Endothelial cell of umbilical vein (primary cell): ENCODE measurements at regions not wholly inside any gene's neighbourhood (a gene's known extent, or its start where the extent isn't known, plus 50 kb on each side); places are given as distances from the start of the nearest gene placed in this dataset.

Experiments
- BruUV-seq: library from RNA; stranded (reverse); fragments of 400-500 nt; replicated peaks from 2 replicates; lab custom pipeline; 2021; lab: Mats Ljungman, UMichigan
- CTCF ChIA-PET: fragments of 300-600, 350-600 bp; sonication (Branson Sonifier 250); formaldehyde crosslinking; loops from one replicate; lab custom pipeline; 2021; ENCODE audit warnings: antibody characterized with exemption, inconsistent platforms; lab: Charles Lee
- POLR2A ChIA-PET: fragments of 300-600, 350-600 bp; sonication (Branson Sonifier 250); formaldehyde crosslinking; loops from one replicate; lab custom pipeline; 2021; ENCODE audit warnings: antibody characterized with exemption, inconsistent platforms; lab: Charles Lee
- DNase-seq: peaks from one replicate; pipeline ENCODE4 v3.0.0-alpha.2; 2011; ENCODE audit warnings: low read depth, low spot score
- FAIRE-seq: peaks from 2 replicates; lab custom pipeline; 2011; peaks lifted over from hg19 to GRCh38; lab: Jason Lieb, UNC
- H2AFZ ChIP-seq: 2 replicates; pipeline ENCODE4 v1.6.0; 2012; ENCODE audit warnings: low read depth, low read length, control low read depth, inconsistent platforms
- H3K27ac ChIP-seq: 2 replicates; pipeline ENCODE4 v1.5.1; 2011; ENCODE audit warnings: low read depth, mild to moderate bottlenecking, control low read depth, low read length, moderate library complexity; ENCODE audit not compliant: insufficient read depth
- H3K27me3 ChIP-seq, 2 experiments: 2 replicates each; pipeline versions ENCODE4 v1.6.0 to v1.6.1; 2011; ENCODE audit warnings: low read length in 2 of 2, mixed read lengths in 1 of 2; ENCODE audit not compliant: control insufficient read depth in 2 of 2, insufficient read depth in 2 of 2
- H3K36me3 ChIP-seq, 2 experiments: 2 replicates in 1 of 2; 3 replicates in 1 of 2; pipeline ENCODE4 v1.5.1; 2011; ENCODE audit warnings: low read length in 2 of 2, mild to moderate bottlenecking in 1 of 2, moderate library complexity in 1 of 2; ENCODE audit not compliant: control insufficient read depth in 2 of 2, insufficient read depth in 2 of 2; ENCODE audit errors: extremely low read depth in 1 of 2
- H3K4me1 ChIP-seq: 3 replicates; pipeline ENCODE4 v1.5.1; 2011; ENCODE audit warnings: mild to moderate bottlenecking, low read length; ENCODE audit not compliant: control insufficient read depth, insufficient read depth; ENCODE audit errors: extremely low read depth
- H3K4me2 ChIP-seq: 2 replicates; pipeline ENCODE4 v1.6.1; 2011; ENCODE audit warnings: low read length, control low read depth, mixed read lengths; ENCODE audit not compliant: insufficient read depth
- H3K4me3 ChIP-seq, 3 experiments: fragments of 200-600 bp in 1 of 3; sonication (generic), shearing (Covaris generic) in 1 of 3; replicated peaks in 1 of 3; 2 replicates each; pipeline ENCODE4 v1.5.1; 2011 to 2016; ENCODE audit warnings: control low read depth in 3 of 3, low read length in 3 of 3, mild to moderate bottlenecking in 2 of 3, inconsistent platforms in 1 of 3, low read depth in 1 of 3, moderate library complexity in 1 of 3; ENCODE audit not compliant: insufficient read depth in 1 of 3
- H3K79me2 ChIP-seq: 2 replicates; pipeline ENCODE4 v1.6.0; 2012; ENCODE audit warnings: low read length, inconsistent platforms; ENCODE audit not compliant: control insufficient read depth, insufficient read depth
- H3K9ac ChIP-seq: replicated peaks from 2 replicates; pipeline ENCODE3; 2011; ENCODE audit warnings: low read length, control low read depth; ENCODE audit not compliant: insufficient read depth; ENCODE audit errors: extremely low read depth
- H3K9me1 ChIP-seq: replicated peaks from 3 replicates; pipeline ENCODE4 v1.6.0; 2011; ENCODE audit warnings: mild to moderate bottlenecking, low read length; ENCODE audit not compliant: control insufficient read depth, insufficient read depth; ENCODE audit errors: extremely low read depth
- H3K9me3 ChIP-seq: replicated peaks from 2 replicates; pipeline ENCODE4 v1.5.1; 2012; ENCODE audit warnings: low read length, inconsistent platforms; ENCODE audit not compliant: control insufficient read depth, insufficient read depth
- H4K20me1 ChIP-seq: replicated peaks from 2 replicates; pipeline ENCODE3; 2011; ENCODE audit warnings: mild to moderate bottlenecking, low read length; ENCODE audit not compliant: control insufficient read depth, insufficient read depth; ENCODE audit errors: extremely low read depth
- EZH2 ChIP-seq: IDR thresholded peaks from 2 replicates; pipeline ENCODE4 v1.6.1; 2012; ENCODE audit warnings: borderline replicate concordance, low read depth, mild to moderate bottlenecking, moderate library complexity, low read length, inconsistent platforms; ENCODE audit not compliant: severe bottlenecking
- FOS ChIP-seq: IDR thresholded peaks from 2 replicates; pipeline ENCODE4 v1.6.1; 2011; ENCODE audit warnings: mild to moderate bottlenecking, low read length, moderate library complexity, borderline replicate concordance; ENCODE audit not compliant: insufficient read depth
- GATA2 ChIP-seq: IDR thresholded peaks from 2 replicates; pipeline ENCODE4 v1.7.0; 2011; ENCODE audit warnings: low read depth, mild to moderate bottlenecking, moderate library complexity, mixed read lengths, low read length; ENCODE audit not compliant: insufficient read length, insufficient read depth
- JUN ChIP-seq: IDR thresholded peaks from 2 replicates; pipeline ENCODE4 v1.6.1; 2011; ENCODE audit warnings: borderline replicate concordance, low read depth; ENCODE audit not compliant: insufficient read length, insufficient read depth
- MAX ChIP-seq: IDR thresholded peaks from 2 replicates; pipeline ENCODE4 v1.6.1; 2011; ENCODE audit not compliant: insufficient read depth, insufficient read length
- MYC ChIP-seq: IDR thresholded peaks from one replicate; pipeline ENCODE4 v1.6.1; 2011; ENCODE audit warnings: mild to moderate bottlenecking, low read depth, low read length
- POLR2A ChIP-seq: IDR thresholded peaks from 2 replicates; pipeline ENCODE4 v1.6.1; 2012; ENCODE audit warnings: low read depth, mild to moderate bottlenecking, control low read depth, low read length
- POLR2AphosphoS5 ChIP-seq: IDR thresholded peaks from 2 replicates; pipeline ENCODE4 v1.6.1; 2012; ENCODE audit warnings: low read depth, mild to moderate bottlenecking, control low read depth, low read length, moderate library complexity; ENCODE audit not compliant: insufficient read depth
- dilution Hi-C: fragments of 300-500 bp; cut with MboI; formaldehyde crosslinking; loops from one replicate; pipeline ENCODE4 v1.15.0; 2019; ENCODE audit warnings: low sequenced_read_pairs; ENCODE audit not compliant: extremely low pct_ligation_motif_present
- intact Hi-C: fragments of 100-400 bp; cut with micrococcal nuclease; formaldehyde crosslinking; loops from one replicate; pipeline ENCODE4 v1.10.0; 2022
- TF ChIP-seq, protein P1 (sequence below), 2 donors: IDR thresholded peaks; 1 replicate in 1 of 2; 2 replicates in 1 of 2; pipeline ENCODE4 v1.5.1; 2011; ENCODE audit warnings: low read length in 2 of 2, mild to moderate bottlenecking in 2 of 2, moderate library complexity in 2 of 2, control low read depth in 1 of 2, inconsistent platforms in 1 of 2, low read depth in 1 of 2; ENCODE audit not compliant: insufficient read depth in 1 of 2; ENCODE audit errors: extremely low read depth in 1 of 2

GRCh38 chr2:37583867-37584266 is 87.6 kb downstream of the CDC42EP3 start:
- H3K4me3 ChIP-seq: no peak overlapping the region
- no peaks in the 10 kb centered on the region for H3K36me3 ChIP-seq
- H3K27me3 ChIP-seq: no peaks in the 10 kb centered on the region
- peak overlapping the region; percentile 2 for H3K9ac ChIP-seq
- no peaks in the 10 kb centered on the region for H3K9me1 ChIP-seq
- TF ChIP-seq MAX: no peak
- TF ChIP-seq POLR2AphosphoS5: no peak
- no peak for TF ChIP-seq GATA2
- TF ChIP-seq, protein P1, sequence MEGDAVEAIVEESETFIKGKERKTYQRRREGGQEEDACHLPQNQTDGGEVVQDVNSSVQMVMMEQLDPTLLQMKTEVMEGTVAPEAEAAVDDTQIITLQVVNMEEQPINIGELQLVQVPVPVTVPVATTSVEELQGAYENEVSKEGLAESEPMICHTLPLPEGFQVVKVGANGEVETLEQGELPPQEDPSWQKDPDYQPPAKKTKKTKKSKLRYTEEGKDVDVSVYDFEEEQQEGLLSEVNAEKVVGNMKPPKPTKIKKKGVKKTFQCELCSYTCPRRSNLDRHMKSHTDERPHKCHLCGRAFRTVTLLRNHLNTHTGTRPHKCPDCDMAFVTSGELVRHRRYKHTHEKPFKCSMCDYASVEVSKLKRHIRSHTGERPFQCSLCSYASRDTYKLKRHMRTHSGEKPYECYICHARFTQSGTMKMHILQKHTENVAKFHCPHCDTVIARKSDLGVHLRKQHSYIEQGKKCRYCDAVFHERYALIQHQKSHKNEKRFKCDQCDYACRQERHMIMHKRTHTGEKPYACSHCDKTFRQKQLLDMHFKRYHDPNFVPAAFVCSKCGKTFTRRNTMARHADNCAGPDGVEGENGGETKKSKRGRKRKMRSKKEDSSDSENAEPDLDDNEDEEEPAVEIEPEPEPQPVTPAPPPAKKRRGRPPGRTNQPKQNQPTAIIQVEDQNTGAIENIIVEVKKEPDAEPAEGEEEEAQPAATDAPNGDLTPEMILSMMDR (IDR thresholded peaks at IDR 0.05; ENCODE audit: extremely low read depth in 1 of 2, insufficient read depth in 1 of 2, low read depth in 1 of 2, low read length in 2 of 2): no peak
- peak; percentile 83 for TF ChIP-seq FOS
- TF ChIP-seq JUN: peak; percentile 78
- no peak for TF ChIP-seq MYC
- no peak for TF ChIP-seq EZH2
- no peak for TF ChIP-seq POLR2A
- ChIA-PET CTCF (interaction anchor here (0.9 to 6.6 kb wide), 4 partner anchors 30 to 294 kb away, joined by 3 to 33 read pairs (median 6); no protein-coding TSS in a partner anchor), POLR2A (no interaction called here)
- H3K4me2 ChIP-seq: peak overlapping the region; percentile 32
- peak overlapping the region; percentile 4 for H2AFZ ChIP-seq
- FAIRE-seq: no peak
- no TSS peak for BruUV-seq
- peak overlapping the region; percentile 45 for H3K27ac ChIP-seq
- peak; percentile 79 for DNase-seq
- intact Hi-C loops: loop anchor here (1.0 kb wide), 1 partner anchor 23 kb away; no protein-coding TSS in a partner anchor
- peaks cover 67% of the 10 kb centered on the region for H3K4me1 ChIP-seq
- H3K79me2 ChIP-seq: no peaks in the 10 kb centered on the region
- dilution Hi-C loops: no loop called here
- H4K20me1 ChIP-seq: no peaks in the 10 kb centered on the region
- no peaks in the 10 kb centered on the region for H3K9me3 ChIP-seq
